NCI-H187 treated with DMSO at 0.1 percent for 48 hours (cell line): ENCODE measurements at regions not wholly inside any gene's neighbourhood (a gene's known extent, or its start where the extent isn't known, plus 50 kb on each side); places are given as distances from the start of the nearest gene placed in this dataset.

Experiments
- DNase-seq: peaks from one replicate; lab custom pipeline; 2025; lab: John Stamatoyannopoulos, UW

GRCh38 chr6:16851044-16851540, 89.8 kb upstream of the ATXN1 start:
- no peak for DNase-seq

GRCh38 chr6:16850681-16851026, 89.4 kb upstream of the ATXN1 start:
- DNase-seq: no peak

DNA sequence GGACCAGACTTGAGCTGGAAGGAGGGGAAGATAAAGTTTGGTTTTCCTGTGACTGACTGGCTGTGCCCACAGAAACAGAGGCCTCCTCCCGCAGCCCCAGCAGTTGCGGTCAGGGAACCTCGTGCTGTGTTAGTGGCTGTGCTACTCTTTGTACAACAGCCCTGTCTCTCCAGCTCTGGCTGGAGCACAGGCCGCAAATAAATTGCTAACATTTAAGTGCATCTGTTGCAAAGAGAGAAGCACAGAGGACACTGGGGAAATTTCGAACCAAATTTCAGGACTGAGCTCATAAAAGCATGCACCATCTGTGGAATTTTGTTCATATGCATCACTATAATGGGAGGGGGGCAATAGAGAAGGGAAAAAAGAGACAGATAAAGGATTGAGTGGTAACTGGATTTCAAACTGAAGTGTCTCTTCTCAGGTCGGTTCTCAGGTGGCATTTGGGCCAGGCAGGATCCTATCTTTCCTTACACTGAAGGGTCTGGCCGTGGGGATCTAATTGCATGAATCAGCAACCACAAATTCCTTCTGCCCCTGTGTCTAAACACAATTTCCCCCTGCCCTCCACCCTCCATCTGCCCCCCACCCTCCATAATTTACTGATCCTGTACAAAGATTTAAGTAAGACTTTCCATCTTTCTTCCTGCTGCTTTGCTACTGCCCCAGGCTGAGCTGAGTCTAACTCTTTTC, 88.9 kb upstream of the ATXN1 start:
- DNase-seq: no peak

GRCh38 chr6:16849280-16849987, 88.2 kb upstream of the ATXN1 start:
- DNase-seq: no peak

GRCh38 chr6:16846399-16846778, 85.1 kb upstream of the ATXN1 start:
- no peak for DNase-seq

DNA sequence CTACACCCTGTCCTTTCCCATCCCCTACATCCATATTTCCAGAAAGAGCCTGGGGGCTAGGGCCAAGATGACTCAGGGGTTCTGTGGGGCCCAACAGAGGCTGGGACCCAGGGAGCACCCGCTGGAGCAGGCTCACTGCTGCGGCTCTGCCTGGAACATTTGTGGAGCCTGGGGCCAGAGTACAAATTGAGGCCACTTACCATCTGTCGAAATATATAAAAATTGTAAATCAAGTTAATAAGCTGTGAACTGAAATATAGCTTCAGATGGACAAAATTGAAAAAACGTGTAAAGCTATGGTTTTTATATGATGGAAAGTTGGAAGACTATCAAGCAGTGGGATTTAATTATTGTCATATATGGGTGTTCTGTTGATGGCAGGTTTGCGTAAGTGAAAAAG, 82.9 kb upstream of the ATXN1 start:
- DNase-seq: no peak

- no peak for DNase-seq
Observed at GRCh38 chr6:16842676-16843075, 81.4 kb upstream of the ATXN1 start.

DNA sequence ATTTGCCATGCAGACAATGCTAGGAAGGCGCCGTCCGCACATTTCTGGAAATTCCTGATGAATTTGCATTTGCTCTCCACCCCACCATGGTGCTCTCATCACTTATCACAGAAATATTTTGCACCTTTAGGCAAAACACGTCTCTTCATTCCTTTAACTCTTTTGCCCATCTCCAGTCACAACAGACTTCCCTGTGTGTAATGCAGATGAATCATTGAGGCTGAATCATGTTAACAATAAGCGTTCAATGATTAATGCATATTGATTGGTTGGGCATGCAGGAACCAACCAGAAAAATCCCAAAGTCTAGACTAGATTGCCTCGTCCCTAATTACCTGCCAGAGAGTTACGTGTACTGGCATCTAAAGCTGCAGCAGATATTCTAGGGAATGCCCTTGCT, 80.0 kb upstream of the ATXN1 start:
- DNase-seq: no peak

GRCh38 chr6:16840725-16841124, 79.5 kb upstream of the ATXN1 start:
- no peak for DNase-seq

DNA sequence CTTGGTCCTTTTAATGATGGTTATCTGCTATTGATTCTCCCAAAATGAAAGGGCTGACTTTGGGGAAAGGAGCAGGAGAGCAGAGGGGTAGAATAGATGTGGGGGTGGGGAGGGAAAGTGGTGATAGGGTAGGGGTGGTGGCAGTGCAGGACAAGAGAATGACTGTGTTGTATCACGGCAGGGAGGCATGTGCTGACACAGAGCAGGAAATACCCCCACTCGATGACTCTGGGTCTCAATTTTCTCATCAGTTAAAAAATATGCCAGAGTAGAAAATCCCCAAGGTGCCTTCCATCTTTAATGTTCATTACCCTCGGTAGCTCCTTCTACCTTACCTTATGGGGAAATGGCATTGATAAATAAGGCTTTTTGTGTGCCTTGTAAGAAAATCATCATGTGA, 79.0 kb upstream of the ATXN1 start:
- DNase-seq: no peak

GRCh38 chr6:16839631-16840179, 78.4 kb upstream of the ATXN1 start:
- no peak for DNase-seq

DNA sequence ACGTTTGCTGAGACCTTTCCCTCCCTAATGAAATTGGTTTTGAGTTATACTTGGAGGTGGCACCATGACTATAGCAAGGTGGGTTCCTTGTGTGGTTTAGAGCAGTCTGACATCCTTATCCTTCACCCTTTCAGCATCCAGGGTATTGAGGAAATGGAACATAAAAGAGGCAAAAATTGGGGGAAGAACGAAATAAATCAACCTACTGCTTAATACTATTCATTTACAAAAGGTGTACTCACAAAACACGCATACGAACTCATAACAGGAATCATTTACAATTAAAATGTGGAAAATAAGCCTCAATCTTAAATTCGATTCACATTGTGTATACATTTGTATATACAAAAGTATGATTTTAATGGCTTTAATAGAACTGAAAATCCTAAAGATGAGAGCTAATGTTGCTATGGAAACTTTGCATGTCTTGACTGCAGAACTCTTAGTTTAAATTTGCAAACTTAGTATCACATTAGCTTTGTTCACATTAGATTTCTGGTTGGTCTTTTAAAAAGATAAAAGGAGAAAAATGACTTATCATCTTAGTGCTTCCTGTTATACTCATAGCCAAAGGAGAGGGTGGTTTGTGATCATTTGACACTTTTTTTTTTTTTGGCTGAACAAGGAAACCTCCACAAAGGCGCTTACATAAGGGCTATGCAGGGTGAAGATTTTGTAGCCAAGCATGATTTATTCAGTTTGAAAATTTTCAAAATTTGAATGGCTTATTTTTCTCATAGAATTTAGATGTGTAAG, 76.1 kb upstream of the ATXN1 start:
- DNase-seq: no peak

DNA sequence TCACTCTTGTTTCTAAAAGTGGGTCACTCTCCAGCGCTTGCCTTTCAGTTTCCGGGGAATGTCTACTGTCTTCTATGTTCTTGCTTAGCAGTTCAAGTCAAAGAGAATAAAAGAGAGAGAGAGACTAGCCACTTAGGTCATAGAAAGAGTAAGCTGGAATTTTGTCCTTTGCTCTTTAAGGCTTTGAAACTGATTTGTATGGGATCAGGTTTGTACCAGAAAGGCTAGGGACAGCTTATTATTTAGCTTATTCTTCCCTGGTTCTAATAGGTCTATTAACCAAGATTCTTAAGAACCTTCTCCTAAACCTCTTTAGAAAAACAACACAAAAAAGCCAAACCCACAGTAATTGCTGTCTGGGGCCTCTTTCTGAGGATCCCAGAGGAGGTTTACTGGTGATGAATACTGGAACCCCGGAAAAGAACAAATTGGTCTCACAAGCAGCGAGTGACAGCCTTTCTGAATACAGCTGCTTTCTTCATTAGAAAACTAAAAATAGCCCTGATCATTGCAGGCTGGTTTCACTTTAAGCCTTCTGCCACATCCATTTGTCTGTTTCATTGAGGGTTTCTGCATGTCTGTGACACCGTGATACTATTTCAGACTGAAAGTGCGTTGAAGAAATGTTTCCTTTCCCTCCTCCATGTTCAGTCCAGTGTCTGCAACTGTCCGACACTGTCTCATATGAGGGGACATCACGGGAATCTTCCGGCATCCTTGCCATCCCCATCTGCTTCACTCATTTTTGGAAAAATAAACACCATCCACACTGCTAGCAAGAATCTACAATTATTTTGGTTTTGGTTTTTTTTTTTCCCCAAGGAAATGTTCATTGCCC, 75.1 kb upstream of the ATXN1 start:
- no peak for DNase-seq

DNA sequence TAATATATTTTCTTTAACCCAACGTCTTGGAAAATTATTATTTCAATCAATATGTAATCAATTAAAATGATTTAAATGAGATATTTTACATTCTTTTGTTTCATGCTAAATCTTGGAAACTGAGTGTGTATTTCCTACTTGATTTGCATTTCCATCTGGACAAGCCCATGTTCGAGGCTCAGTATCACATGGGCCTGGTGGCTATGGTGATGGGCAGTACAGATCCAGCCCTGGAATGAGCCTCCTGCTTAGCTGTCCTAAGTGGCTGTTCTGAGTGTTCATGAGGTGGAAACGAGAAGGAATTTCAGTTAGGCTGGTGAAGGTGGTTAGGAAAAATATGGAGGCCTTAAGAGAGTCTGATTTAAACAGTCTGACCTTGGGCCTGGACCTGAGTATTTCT, 73.0 kb upstream of the ATXN1 start:
- DNase-seq: no peak

GRCh38 chr6:16832721-16833120, 71.5 kb upstream of the ATXN1 start:
- no peak for DNase-seq

DNA sequence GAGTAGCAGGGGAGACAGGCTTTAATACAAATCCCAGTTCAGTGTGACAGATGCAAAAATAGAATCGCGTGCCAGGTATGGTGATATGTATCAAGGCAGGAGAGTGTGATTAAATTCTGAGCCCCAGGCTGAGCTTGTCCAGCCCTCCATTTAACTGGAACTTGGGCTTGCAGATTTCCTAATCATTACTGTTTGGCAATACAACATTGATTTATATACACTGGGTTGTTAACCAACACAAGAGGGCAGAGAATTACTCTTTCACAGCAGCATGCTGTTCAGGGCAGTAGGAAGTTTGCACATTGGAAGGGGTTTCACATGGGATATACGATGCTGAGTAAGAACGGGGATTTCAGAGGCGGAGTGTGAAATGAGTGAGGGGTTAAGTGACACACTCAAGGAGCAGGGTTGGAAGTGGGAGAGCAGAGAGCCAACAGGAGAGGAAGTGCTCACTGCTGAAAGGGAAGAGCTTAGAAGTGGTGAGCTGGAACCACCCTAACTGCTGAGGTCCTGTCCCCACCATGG, 70.8 kb upstream of the ATXN1 start:
- DNase-seq: no peak

DNA sequence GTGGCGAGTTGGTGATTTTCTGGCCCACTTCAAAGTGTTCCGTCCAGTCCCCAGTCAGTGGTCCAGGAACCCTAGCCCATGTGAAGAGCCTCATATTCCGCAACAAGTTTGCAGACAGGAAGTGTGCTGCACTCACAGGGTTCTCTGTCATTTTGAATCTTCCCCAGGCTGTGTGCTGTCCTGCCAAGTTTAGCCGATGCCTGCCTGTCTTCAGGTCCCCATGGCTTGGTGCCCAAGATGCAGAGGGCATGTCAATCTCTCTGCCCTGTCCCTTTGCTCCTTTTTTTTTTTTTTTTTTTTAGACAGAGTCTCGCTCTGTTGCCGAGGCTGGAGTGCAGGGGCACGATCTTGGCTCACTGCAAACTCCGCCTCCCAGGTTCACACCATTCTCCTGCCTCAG, 69.9 kb upstream of the ATXN1 start:
- DNase-seq: no peak

GRCh38 chr6:16828058-16828457, 66.8 kb upstream of the ATXN1 start:
- DNase-seq: no peak

- no peak for DNase-seq
Observed at GRCh38 chr6:16827627-16828026, 66.4 kb upstream of the ATXN1 start.

DNA sequence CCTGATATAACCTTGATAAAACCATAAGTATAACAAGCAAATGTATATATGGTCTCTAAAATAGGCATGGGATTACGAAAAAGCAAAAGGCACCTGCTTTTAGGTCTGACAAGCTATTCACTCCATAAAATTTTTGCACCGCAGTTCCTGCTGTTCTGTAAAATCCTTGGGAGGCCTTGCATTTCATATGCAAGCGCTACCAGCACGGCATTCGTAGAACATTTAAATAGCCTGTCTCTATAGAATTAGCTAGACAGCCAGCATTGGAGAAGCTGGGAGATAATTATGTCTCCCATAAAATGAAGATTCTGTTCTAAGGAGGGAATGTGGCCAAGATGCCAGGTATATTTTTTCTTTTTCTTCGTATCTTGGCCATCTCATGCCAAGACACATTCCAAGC, 64.5 kb upstream of the ATXN1 start:
- DNase-seq: no peak

- no peak for DNase-seq
Observed at GRCh38 chr6:16824845-16825685, 63.8 kb upstream of the ATXN1 start.
